Body of pancreas (tissue), 4 donors: ENCODE measurements at regions not wholly inside any gene's neighbourhood (a gene's known extent, or its start where the extent isn't known, plus 50 kb on each side); places are given as distances from the start of the nearest gene placed in this dataset.

ENCODE experiments used
- ATAC-seq: fragments of 150-250 bp; one replicate; pipeline ENCODE4 v1.9.1; 2016
- DNase-seq, 4 donors: peaks; one replicate each; pipeline ENCODE4 v3.0.0-alpha.2; 2019
- H3K27ac ChIP-seq, 4 donors: fragments of 200-600 bp; sonication (generic); 1 replicate in 3 of 4; 2 replicates in 1 of 4; pipeline versions ENCODE4 v1.5.1 to v1.6.1; 2016 to 2019; ENCODE audit warnings: mild to moderate bottlenecking in 1 of 4, mixed read lengths in 1 of 4, moderate library complexity in 1 of 4
- H3K27me3 ChIP-seq, 2 donors: fragments of 200-600 bp; sonication (generic); one replicate each; pipeline ENCODE4 v1.6.0; 2016; ENCODE audit warnings: mild to moderate bottlenecking in 1 of 2
- H3K36me3 ChIP-seq, 2 donors: fragments of 200-600 bp; sonication (generic); replicated peaks in 1 of 2; 2 replicates each; pipeline ENCODE4 v1.5.1; 2016; ENCODE audit warnings: low read depth in 2 of 2; ENCODE audit not compliant: insufficient read depth in 1 of 2
- H3K4me1 ChIP-seq: fragments of 200-600 bp; sonication (generic); one replicate; pipeline ENCODE4 v1.6.0; 2016
- H3K4me3 ChIP-seq, 2 donors: fragments of 200-600 bp; sonication (generic); 1 replicate in 1 of 2; 2 replicates in 1 of 2; pipeline ENCODE4 v1.5.1; 2016 to 2019
- H3K9me3 ChIP-seq, 3 donors: fragments of 200-600 bp; sonication (generic); 1 replicate in 2 of 3; 2 replicates in 1 of 3; pipeline ENCODE4 v1.5.1; 2016
- POLR2A ChIP-seq, 3 donors: fragments of 450-650 bp; IDR thresholded peaks; one replicate each; pipeline ENCODE4 v1.6.1; 2016; ENCODE audit warnings: antibody characterized with exemption in 3 of 3, mild to moderate bottlenecking in 2 of 3
- WGBS, 2 donors: methylation state at CpG; one replicate each; pipeline ENCODE4 v1.1.5; 2017; 5-methylcytosine and 5-hydroxymethylcytosine counted together
- intact Hi-C: fragments of 100-400 bp; cut with DNase I; formaldehyde crosslinking; loops from one replicate; pipeline ENCODE4 v1.15.1; 2023
- TF ChIP-seq, protein P1 (sequence below), 7 experiments: fragments of 450-650 bp in 4 of 7; fragments of 200-600 bp in 3 of 7; sonication (generic) in 3 of 7; IDR thresholded peaks; one replicate each; pipeline ENCODE4 v1.5.1; 2016 to 2019; ENCODE audit warnings: antibody characterized with exemption in 7 of 7

- Histone ChIP-seq H3K27me3 (no peaks in the 10 kb centered on the region), H3K27ac (no peak overlapping the region), H3K4me1 (no peaks in the 10 kb centered on the region), H3K36me3 (no peaks in the 10 kb centered on the region), H3K9me3 (no peaks in the 10 kb centered on the region), H3K4me3 (no peak overlapping the region)
- TF ChIP-seq, protein P1, sequence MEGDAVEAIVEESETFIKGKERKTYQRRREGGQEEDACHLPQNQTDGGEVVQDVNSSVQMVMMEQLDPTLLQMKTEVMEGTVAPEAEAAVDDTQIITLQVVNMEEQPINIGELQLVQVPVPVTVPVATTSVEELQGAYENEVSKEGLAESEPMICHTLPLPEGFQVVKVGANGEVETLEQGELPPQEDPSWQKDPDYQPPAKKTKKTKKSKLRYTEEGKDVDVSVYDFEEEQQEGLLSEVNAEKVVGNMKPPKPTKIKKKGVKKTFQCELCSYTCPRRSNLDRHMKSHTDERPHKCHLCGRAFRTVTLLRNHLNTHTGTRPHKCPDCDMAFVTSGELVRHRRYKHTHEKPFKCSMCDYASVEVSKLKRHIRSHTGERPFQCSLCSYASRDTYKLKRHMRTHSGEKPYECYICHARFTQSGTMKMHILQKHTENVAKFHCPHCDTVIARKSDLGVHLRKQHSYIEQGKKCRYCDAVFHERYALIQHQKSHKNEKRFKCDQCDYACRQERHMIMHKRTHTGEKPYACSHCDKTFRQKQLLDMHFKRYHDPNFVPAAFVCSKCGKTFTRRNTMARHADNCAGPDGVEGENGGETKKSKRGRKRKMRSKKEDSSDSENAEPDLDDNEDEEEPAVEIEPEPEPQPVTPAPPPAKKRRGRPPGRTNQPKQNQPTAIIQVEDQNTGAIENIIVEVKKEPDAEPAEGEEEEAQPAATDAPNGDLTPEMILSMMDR (IDR thresholded peaks at IDR 0.05) = no peak
- no peak for TF ChIP-seq POLR2A (IDR thresholded peaks at IDR 0.05)
- DNase-seq = no peak
- no peak for ATAC-seq
- intact Hi-C loops = no loop called here
- WGBS, 2 donors = 88 to 89% methylated on average over 4 of the region's 4 CpGs
Measured at GRCh38 chr12:126243814-126244440, 1178.7 kb downstream of the AACS start.

DNA sequence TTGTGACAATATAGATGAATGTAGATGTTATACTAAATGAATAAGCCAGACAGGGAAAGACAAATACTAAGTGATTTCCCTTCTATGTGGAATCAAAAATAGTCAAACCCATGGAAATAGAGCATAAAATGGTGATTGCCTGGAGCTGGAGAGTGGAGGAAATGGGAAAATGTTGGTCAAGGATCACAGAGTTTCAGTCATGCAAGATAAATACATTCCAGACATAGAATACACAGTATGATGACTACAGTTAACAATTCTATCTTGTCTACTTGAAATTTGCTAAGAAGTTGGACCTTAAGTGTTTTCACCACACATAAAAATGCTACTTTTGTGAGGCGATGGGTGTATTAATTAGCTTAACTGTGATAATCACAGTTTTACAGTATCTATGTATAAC, 1182.7 kb downstream of the AACS start:
- no peak for TF ChIP-seq POLR2A (IDR thresholded peaks at IDR 0.05)
- TF ChIP-seq, protein P1 (IDR thresholded peaks at IDR 0.05) = no peak
- no peaks in the 10 kb centered on the region for H3K9me3 ChIP-seq
- no peak for DNase-seq
- H3K4me3 ChIP-seq = no peak overlapping the region
- H3K27me3 ChIP-seq = no peaks in the 10 kb centered on the region
- 91 to 97% methylated on average over 1 of the region's 1 CpG for WGBS, 2 donors
- H3K27ac ChIP-seq = no peak overlapping the region
- no peak for ATAC-seq
- H3K36me3 ChIP-seq = no peaks in the 10 kb centered on the region
- no peaks in the 10 kb centered on the region for H3K4me1 ChIP-seq
- intact Hi-C loops = no loop called here

- no peaks in the 10 kb centered on the region for H3K27me3 ChIP-seq
- no peaks in the 10 kb centered on the region for H3K4me1 ChIP-seq
- no peak for ATAC-seq
- DNase-seq = no peak
- intact Hi-C loops = no loop called here
- no peaks in the 10 kb centered on the region for H3K9me3 ChIP-seq
- no peaks in the 10 kb centered on the region for H3K36me3 ChIP-seq
- no peak overlapping the region for H3K27ac ChIP-seq
- WGBS, 2 donors = 80 to 84% methylated on average over 5 to 8 of the region's 8 CpGs
- no peak overlapping the region for H3K4me3 ChIP-seq
- TF ChIP-seq, protein P1 (IDR thresholded peaks at IDR 0.05) = no peak
- no peak for TF ChIP-seq POLR2A (IDR thresholded peaks at IDR 0.05)
Measured at GRCh38 chr12:126248871-126249403, 1183.7 kb downstream of the AACS start.

DNA sequence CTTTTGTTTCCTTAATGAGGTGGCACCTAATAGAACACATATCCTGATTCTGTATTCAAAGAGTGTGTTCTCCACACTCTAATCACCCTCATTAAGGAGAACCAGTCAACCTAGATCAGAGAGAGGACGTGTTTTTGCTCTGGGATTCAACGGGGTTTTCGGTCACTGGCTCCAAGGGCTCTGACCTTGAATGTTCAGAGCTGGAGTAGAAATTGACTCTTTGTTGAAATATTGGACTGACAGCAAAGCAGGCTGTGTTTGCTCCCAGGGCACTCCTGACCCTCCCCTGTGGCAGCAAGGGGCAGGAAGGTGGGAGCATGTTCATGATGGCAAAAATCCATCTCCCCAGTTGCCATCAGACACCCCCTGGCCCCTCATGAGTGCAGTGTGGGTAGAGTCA, 1193.0 kb downstream of the AACS start:
- no peak for TF ChIP-seq POLR2A (IDR thresholded peaks at IDR 0.05)
- TF ChIP-seq, protein P1 (IDR thresholded peaks at IDR 0.05) = no peak

DNA sequence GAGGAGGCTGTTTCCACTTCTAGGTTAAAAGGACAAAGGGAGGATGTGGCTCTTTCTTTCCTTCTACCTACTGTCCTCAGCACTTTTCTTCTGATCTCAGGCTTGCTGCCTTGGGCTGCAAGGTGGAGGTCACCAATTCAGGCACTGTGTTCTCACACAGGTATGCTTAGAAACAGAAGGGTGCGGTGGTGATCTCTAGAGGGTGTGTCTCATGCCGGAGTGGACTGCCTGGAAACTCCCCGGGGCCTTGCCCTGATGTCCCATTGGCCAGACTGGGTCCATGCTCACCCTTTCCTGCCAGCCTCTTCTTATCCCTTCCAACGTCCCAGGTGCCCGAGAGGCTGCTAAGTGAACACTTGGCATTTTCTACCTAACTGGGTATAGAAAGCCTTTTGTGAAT, 1197.6 kb downstream of the AACS start:
- Histone ChIP-seq H3K27me3 (no peaks in the 10 kb centered on the region), H3K36me3 (no peaks in the 10 kb centered on the region), H3K27ac (no peak overlapping the region), H3K4me3 (no peak overlapping the region), H3K9me3 (no peaks in the 10 kb centered on the region), H3K4me1 (no peaks in the 10 kb centered on the region)
- TF ChIP-seq, protein P1 (IDR thresholded peaks at IDR 0.05) = no peak
- TF ChIP-seq POLR2A (IDR thresholded peaks at IDR 0.05) = no peak
- 81 to 85% methylated on average over 5 of the region's 5 CpGs for WGBS, 2 donors
- no peak for DNase-seq
- intact Hi-C loops = no loop called here
- ATAC-seq = no peak

More for the DNA sequence above, 1193.0 kb downstream of the AACS start:
- H3K9me3 ChIP-seq = no peaks in the 10 kb centered on the region
- WGBS, 2 donors = 28 to 57% methylated on average over 3 of the region's 3 CpGs
- no peak overlapping the region for H3K4me3 ChIP-seq
- intact Hi-C loops = no loop called here
- no peaks in the 10 kb centered on the region for H3K36me3 ChIP-seq
- H3K4me1 ChIP-seq = no peaks in the 10 kb centered on the region
- H3K27ac ChIP-seq = no peak overlapping the region
- DNase-seq (no peak), ATAC-seq (no peak)
- no peaks in the 10 kb centered on the region for H3K27me3 ChIP-seq
